Glutamatergic neuron (in vitro differentiated cells): ENCODE measurements at regions not wholly inside any gene's neighbourhood (a gene's known extent, or its start where the extent isn't known, plus 50 kb on each side); places are given as distances from the start of the nearest gene placed in this dataset.

Experiments
- DNase-seq: peaks from one replicate; pipeline ENCODE4 v3.0.0; 2022
- H3K27ac Mint-ChIP-seq: one replicate; pipeline ENCODE4 v1.8.0; 2020; ENCODE audit warnings: mild to moderate bottlenecking, mixed read lengths, inconsistent platforms; ENCODE audit not compliant: unreplicated experiment
- H3K27me3 Mint-ChIP-seq: one replicate; pipeline ENCODE4 v1.8.0; 2020; ENCODE audit warnings: mild to moderate bottlenecking, moderate library complexity, mixed read lengths, inconsistent platforms; ENCODE audit not compliant: unreplicated experiment
- H3K36me3 Mint-ChIP-seq: one replicate; pipeline ENCODE4 v1.8.0; 2020; ENCODE audit warnings: mild to moderate bottlenecking, mixed read lengths, inconsistent platforms; ENCODE audit not compliant: unreplicated experiment
- H3K4me1 Mint-ChIP-seq: one replicate; pipeline ENCODE4 v1.8.0; 2020; ENCODE audit warnings: mild to moderate bottlenecking, low read depth, mixed read lengths, inconsistent platforms; ENCODE audit not compliant: unreplicated experiment
- H3K4me3 Mint-ChIP-seq: one replicate; pipeline ENCODE4 v1.8.0; 2020; ENCODE audit warnings: mild to moderate bottlenecking, mixed read lengths, inconsistent platforms; ENCODE audit not compliant: unreplicated experiment
- H3K9me3 Mint-ChIP-seq: one replicate; pipeline ENCODE4 v1.8.0; 2020; ENCODE audit warnings: mild to moderate bottlenecking, moderate library complexity, mixed read lengths, inconsistent platforms; ENCODE audit not compliant: unreplicated experiment
- CTCF ChIP-seq: fragments of 200-600 bp; sonication (generic); IDR thresholded peaks from one replicate; pipeline ENCODE4 v1.5.0; 2021; ENCODE audit not compliant: partially characterized antibody, unreplicated experiment

- no peaks in the 10 kb centered on the region for H3K9me3 Mint-ChIP-seq
- H3K27ac Mint-ChIP-seq = no peak overlapping the region
- H3K4me3 Mint-ChIP-seq = no peak overlapping the region
- no peak for DNase-seq
- H3K36me3 Mint-ChIP-seq = peaks cover 6% of the 10 kb centered on the region
- TF ChIP-seq CTCF = no peak
- no peaks in the 10 kb centered on the region for H3K4me1 Mint-ChIP-seq
- H3K27me3 Mint-ChIP-seq = no peaks in the 10 kb centered on the region
Observed at GRCh38 chr1:88284066-88284465, 400.0 kb upstream of the PKN2 start.

- no peak overlapping the region for H3K27ac Mint-ChIP-seq
- H3K36me3 Mint-ChIP-seq = peaks cover 2% of the 10 kb centered on the region
- no peak for DNase-seq
- H3K9me3 Mint-ChIP-seq = no peaks in the 10 kb centered on the region
- no peak for TF ChIP-seq CTCF
- H3K4me3 Mint-ChIP-seq = no peak overlapping the region
- no peaks in the 10 kb centered on the region for H3K4me1 Mint-ChIP-seq
- H3K27me3 Mint-ChIP-seq = no peaks in the 10 kb centered on the region
Observed at GRCh38 chr1:88284666-88285366, 399.3 kb upstream of the PKN2 start.

GRCh38 chr1:88286716-88287115 lies 397.4 kb upstream of the PKN2 start:
- Mint-ChIP-seq H3K27ac (no peak overlapping the region), H3K4me3 (no peak overlapping the region), H3K36me3 (no peaks in the 10 kb centered on the region), H3K27me3 (no peaks in the 10 kb centered on the region), H3K4me1 (no peaks in the 10 kb centered on the region), H3K9me3 (no peaks in the 10 kb centered on the region)
- TF ChIP-seq CTCF = no peak
- no peak for DNase-seq

- TF ChIP-seq CTCF = no peak
- H3K4me1 Mint-ChIP-seq = no peaks in the 10 kb centered on the region
- DNase-seq = no peak
- no peak overlapping the region for H3K4me3 Mint-ChIP-seq
- H3K9me3 Mint-ChIP-seq = no peaks in the 10 kb centered on the region
- H3K27me3 Mint-ChIP-seq = no peaks in the 10 kb centered on the region
- no peaks in the 10 kb centered on the region for H3K36me3 Mint-ChIP-seq
- H3K27ac Mint-ChIP-seq = no peak overlapping the region
Observed at GRCh38 chr1:88288571-88288970, 395.5 kb upstream of the PKN2 start.

GRCh38 chr1:88289401-88290102 lies 394.5 kb upstream of the PKN2 start:
- no peak for TF ChIP-seq CTCF
- Mint-ChIP-seq H3K27me3 (no peaks in the 10 kb centered on the region), H3K4me1 (no peaks in the 10 kb centered on the region), H3K9me3 (no peaks in the 10 kb centered on the region), H3K36me3 (no peaks in the 10 kb centered on the region), H3K27ac (no peak overlapping the region), H3K4me3 (no peak overlapping the region)
- DNase-seq = no peak
